Mucosa of rectum (tissue), 2 donors: ENCODE measurements at regions not wholly inside any gene's neighbourhood (a gene's known extent, or its start where the extent isn't known, plus 50 kb on each side); places are given as distances from the start of the nearest gene placed in this dataset.
"Not testable (repeated sequence)": the region's sequence is repeated elsewhere in the genome, so short reads cannot be mapped to it uniquely, and the experiment has no call there.

ENCODE experiments used
- H3K27ac ChIP-seq, 2 donors: one replicate each; pipeline ENCODE4 v1.7.0; 2013; ENCODE audit warnings: inconsistent platforms in 2 of 2, low read depth in 2 of 2, low read length in 2 of 2
- H3K27me3 ChIP-seq, 2 donors: one replicate each; pipeline ENCODE4 v1.7.0; 2013; ENCODE audit warnings: low read length in 2 of 2; ENCODE audit not compliant: control insufficient read depth in 2 of 2, insufficient read depth in 2 of 2
- H3K36me3 ChIP-seq, 2 donors: one replicate each; pipeline ENCODE4 v1.7.0; 2013; ENCODE audit warnings: low read length in 2 of 2; ENCODE audit not compliant: control insufficient read depth in 2 of 2, insufficient read depth in 2 of 2
- H3K4me1 ChIP-seq, 2 donors: one replicate each; pipeline ENCODE4 v1.7.0; 2013; ENCODE audit warnings: low read length in 2 of 2, mild to moderate bottlenecking in 1 of 2; ENCODE audit not compliant: control insufficient read depth in 2 of 2, insufficient read depth in 2 of 2
- H3K4me3 ChIP-seq, 2 donors: one replicate each; pipeline ENCODE4 v1.7.0; 2013; ENCODE audit warnings: low read length in 2 of 2
- H3K9ac ChIP-seq, 2 donors: one replicate each; pipeline ENCODE4 v1.7.0; 2013; ENCODE audit warnings: low read length in 2 of 2, low read depth in 1 of 2, mild to moderate bottlenecking in 1 of 2
- H3K9me3 ChIP-seq, 2 donors: one replicate each; pipeline ENCODE4 v1.7.0; 2013; ENCODE audit warnings: low read length in 2 of 2; ENCODE audit not compliant: control insufficient read depth in 2 of 2
- donor health status: healthy.
- donor health status: Normal muscosa, but diverticular disease.

DNA sequence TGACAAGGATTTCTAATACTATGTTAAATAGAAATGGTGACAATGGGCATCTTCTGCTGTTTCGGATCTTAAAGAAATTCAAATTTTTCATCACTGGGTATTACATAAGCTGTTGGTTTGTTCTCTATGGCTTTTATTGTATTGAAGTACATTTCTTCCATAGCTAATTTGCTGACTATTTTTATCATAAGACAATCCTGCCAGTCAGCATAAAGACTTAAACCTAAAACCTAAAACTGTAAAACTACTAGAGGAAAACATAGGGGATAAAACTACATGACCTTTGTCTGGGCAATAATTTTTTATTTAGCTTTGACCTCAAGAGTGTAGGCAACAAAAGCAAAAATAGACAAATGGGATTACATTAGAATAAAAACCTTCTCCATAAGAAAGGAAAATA is 1017.4 kb downstream of the SI start:
- no peak overlapping the region for H3K4me3 ChIP-seq
- no peaks in the 10 kb centered on the region for H3K27me3 ChIP-seq
- H3K9me3 ChIP-seq = no peaks in the 10 kb centered on the region
- no peak overlapping the region for H3K9ac ChIP-seq
- no peaks in the 10 kb centered on the region for H3K4me1 ChIP-seq
- H3K27ac ChIP-seq = no peak overlapping the region
- H3K36me3 ChIP-seq = no peaks in the 10 kb centered on the region

DNA sequence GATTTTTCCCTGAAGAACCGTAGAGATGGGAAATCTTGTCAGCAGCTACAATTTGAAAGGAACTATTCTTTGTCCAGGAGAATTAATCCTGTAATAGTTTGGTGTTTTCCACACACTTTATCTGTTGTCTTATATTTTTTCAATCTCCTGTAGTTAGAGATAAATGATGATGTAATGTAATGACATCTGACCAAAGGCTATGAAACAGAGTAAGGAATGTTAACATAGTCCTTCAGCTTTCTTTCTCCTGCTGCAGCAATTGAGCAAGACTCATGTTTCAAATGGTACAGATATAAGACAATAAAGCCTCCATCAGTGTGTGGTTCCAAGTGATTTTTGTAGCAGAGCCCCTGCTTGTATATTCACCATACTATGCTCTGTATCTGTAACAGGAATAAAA is 1028.4 kb downstream of the SI start:
- no peak overlapping the region for H3K9ac ChIP-seq
- H3K4me1 ChIP-seq = no peaks in the 10 kb centered on the region
- H3K27me3 ChIP-seq = no peaks in the 10 kb centered on the region
- no peak overlapping the region for H3K27ac ChIP-seq
- no peak overlapping the region for H3K4me3 ChIP-seq
- H3K9me3 ChIP-seq = no peaks in the 10 kb centered on the region
- no peaks in the 10 kb centered on the region for H3K36me3 ChIP-seq

DNA sequence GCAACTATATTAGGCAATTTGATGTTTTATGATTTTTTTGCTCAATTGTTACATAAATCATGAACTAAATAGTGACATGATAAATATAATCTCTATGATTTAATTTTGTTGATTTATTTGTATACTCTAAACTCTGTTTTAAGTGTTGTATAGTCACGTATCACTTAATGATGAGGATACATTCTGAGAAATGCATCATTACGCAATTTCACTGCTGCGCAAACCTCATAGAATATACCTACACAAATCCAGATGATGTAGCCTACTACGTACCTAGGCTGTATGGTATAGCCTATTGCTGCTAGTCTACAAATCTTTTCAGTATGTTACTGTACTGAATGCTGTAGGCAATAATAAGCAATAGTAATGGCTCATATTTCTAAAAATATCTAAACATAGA is 1029.8 kb downstream of the SI start:
- H3K9me3 ChIP-seq = no peaks in the 10 kb centered on the region
- no peak overlapping the region for H3K4me3 ChIP-seq
- H3K4me1 ChIP-seq = no peaks in the 10 kb centered on the region
- no peak overlapping the region for H3K27ac ChIP-seq
- no peak overlapping the region for H3K9ac ChIP-seq
- H3K27me3 ChIP-seq = no peaks in the 10 kb centered on the region
- H3K36me3 ChIP-seq = no peaks in the 10 kb centered on the region

DNA sequence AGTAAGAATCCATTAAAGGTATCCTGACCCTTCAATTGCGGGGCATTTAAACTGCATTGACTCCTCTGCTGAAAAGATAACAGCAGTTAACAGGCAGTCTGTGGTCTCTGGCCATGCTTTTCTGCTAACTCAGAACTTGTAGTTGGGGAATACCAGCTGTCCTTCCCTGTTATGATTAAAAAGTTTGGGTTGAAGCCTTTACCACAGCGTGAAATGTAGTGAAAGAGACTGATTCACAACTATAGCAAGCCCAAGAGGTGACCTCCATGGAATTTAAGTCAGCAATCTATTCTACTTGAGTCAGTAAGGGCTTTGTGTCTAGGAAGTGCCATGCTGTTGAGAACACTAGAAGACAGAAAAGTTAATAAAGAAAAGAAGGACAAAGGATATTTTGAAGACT is 1037.3 kb downstream of the SI start:
- Histone ChIP-seq H3K4me3 (no peak overlapping the region), H3K9me3 (no peaks in the 10 kb centered on the region), H3K27ac (no peak overlapping the region), H3K4me1 (no peaks in the 10 kb centered on the region), H3K9ac (no peak overlapping the region), H3K36me3 (no peaks in the 10 kb centered on the region), H3K27me3 (no peaks in the 10 kb centered on the region)

DNA sequence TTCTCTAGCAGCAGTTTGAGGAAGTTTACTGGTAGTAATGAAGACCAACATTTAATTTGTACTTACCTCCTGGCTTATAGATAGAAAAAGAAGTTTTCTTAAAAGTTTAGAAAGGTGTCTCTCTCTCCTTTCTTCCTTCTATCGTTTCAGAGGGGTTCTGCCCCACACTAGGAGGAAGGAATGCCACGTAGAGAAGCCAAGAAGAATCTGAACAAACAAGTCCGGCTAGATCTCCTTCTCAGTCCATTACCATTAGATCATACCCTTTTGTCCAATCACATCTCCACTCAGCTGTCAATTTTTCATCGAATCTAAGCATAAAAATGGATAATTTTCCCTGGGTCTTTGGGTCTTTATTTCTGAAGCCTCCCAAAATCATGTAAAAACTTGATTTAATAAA is 1048.1 kb downstream of the SI start:
- no peak overlapping the region for H3K27ac ChIP-seq
- H3K4me1 ChIP-seq = no peaks in the 10 kb centered on the region
- no peak overlapping the region for H3K9ac ChIP-seq
- H3K4me3 ChIP-seq = no peak overlapping the region
- H3K9me3 ChIP-seq = no peaks in the 10 kb centered on the region
- no peaks in the 10 kb centered on the region for H3K27me3 ChIP-seq
- H3K36me3 ChIP-seq = no peaks in the 10 kb centered on the region

DNA sequence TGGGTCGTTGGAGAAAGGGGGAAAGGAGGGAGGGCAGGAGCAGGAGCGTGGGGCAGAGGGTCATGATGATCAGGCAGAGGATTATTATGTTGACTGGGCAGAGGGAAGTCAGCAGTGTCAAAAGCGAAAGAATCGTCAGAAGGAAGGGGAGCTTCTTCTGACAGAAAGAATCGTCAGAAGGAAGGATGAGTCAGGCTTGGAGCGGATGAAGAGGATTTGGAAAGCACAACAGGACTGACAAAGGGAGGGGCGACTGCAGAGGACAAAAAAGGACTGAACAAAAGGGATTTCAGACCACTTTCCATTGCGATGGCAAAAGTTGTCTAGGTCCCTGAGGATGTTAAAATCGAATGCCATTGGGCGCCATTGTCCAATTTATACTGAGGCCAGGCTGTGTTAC is 1053.5 kb downstream of the SI start:
- Histone ChIP-seq H3K4me1 (no peaks in the 10 kb centered on the region), H3K27ac (no peak overlapping the region), H3K4me3 (no peak overlapping the region), H3K27me3 (no peaks in the 10 kb centered on the region), H3K9ac (no peak overlapping the region), H3K36me3 (no peaks in the 10 kb centered on the region), H3K9me3 (no peaks in the 10 kb centered on the region)

DNA sequence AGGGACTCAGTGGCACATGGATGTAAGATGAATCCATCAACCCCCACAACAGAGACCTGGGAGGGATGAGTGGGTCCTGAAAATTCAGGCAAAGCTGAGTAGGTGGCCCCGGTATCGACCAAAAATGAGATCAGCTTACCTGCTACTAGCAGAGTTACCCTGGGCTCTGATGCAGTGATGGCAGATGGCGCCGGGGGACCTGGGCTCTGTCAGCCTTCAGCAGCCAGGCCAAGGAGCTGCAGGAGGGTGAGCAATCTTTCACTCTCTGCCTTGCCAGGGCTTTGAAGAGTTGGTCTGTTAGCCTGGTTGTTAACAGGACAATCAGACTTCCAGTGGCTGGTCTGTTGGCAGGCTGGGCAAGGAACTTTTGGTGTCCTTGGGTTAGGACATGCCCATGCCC is 1054.8 kb downstream of the SI start:
- Histone ChIP-seq H3K9me3 (no peaks in the 10 kb centered on the region), H3K27me3 (no peaks in the 10 kb centered on the region), H3K27ac (no peak overlapping the region), H3K9ac (no peak overlapping the region), H3K4me1 (no peaks in the 10 kb centered on the region), H3K36me3 (no peaks in the 10 kb centered on the region), H3K4me3 (no peak overlapping the region)

DNA sequence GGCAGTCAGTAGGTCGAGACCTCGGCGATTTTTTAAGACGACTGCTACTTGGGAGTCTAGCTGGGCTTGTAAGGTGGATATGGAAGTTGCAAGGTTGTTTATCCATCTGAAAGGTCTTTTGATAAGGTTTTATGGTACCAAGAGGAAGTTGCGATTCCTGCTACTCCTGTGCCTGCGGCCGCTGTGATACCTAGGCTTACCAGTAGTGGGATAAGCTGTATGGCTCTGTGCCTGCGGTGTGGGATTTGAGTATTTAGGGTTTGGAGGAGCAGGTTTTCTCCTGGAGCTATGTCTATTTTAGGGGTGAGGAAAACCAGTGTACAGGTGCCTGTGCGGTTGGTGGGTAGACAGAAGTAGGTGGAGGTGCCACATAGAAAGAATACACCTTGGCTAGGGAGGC is 1059.8 kb downstream of the SI start:
- H3K9me3 ChIP-seq = no peaks in the 10 kb centered on the region
- H3K4me1 ChIP-seq = no peaks in the 10 kb centered on the region
- no peaks in the 10 kb centered on the region for H3K36me3 ChIP-seq
- no peaks in the 10 kb centered on the region for H3K27me3 ChIP-seq
- no peak overlapping the region for H3K4me3 ChIP-seq
- no peak overlapping the region for H3K27ac ChIP-seq
- no peak overlapping the region for H3K9ac ChIP-seq

DNA sequence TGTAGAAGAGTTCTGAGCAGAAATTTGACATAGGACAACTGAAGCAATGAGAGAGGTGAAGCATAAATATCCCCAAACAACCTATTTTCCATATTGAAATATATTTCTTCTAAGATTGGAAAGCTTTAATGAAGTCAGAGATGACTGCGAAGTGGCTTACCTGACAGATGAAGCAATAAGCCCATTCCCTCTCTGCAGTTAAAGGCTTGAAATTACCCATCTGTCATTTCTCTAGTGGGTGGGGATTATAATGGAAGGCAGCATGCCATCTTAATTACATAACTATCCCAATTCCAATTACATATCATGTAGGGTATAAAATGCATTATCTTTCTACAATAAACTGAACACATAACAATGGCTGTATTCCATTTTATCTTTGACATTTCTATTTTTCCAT is 1070.5 kb downstream of the SI start:
- Histone ChIP-seq H3K27ac (no peak overlapping the region), H3K9me3 (peaks cover 0 to 2% of the 10 kb centered on the region in 2 donors), H3K9ac (no peak overlapping the region), H3K36me3 (no peaks in the 10 kb centered on the region), H3K27me3 (no peaks in the 10 kb centered on the region), H3K4me3 (no peak overlapping the region), H3K4me1 (no peaks in the 10 kb centered on the region)

DNA sequence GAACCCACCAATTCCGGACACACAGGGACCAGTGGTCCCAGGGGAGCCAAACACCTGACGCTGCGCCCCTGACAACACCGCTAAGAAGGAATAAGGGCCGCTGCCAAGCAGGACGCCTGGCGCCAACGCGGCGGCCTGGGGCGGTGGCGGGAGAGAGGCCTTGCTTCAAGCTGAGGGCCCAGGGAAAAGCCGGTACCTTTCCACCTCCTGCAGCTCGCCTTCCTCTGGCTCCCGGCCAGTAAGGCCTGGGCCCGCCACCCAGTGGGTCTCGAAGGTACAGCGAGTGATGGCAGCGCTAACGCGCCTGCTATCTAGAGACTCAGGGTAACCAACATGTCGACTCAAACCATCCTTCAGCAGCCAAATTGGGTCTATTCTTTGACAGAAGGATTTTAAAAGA is 1074.1 kb downstream of the SI start:
- no peaks in the 10 kb centered on the region for H3K36me3 ChIP-seq
- no peak overlapping the region for H3K27ac ChIP-seq
- no peak overlapping the region for H3K9ac ChIP-seq
- H3K9me3 ChIP-seq = peaks cover 0 to 2% of the 10 kb centered on the region in 2 donors
- H3K27me3 ChIP-seq = no peaks in the 10 kb centered on the region
- no peak overlapping the region for H3K4me3 ChIP-seq
- H3K4me1 ChIP-seq = no peaks in the 10 kb centered on the region

DNA sequence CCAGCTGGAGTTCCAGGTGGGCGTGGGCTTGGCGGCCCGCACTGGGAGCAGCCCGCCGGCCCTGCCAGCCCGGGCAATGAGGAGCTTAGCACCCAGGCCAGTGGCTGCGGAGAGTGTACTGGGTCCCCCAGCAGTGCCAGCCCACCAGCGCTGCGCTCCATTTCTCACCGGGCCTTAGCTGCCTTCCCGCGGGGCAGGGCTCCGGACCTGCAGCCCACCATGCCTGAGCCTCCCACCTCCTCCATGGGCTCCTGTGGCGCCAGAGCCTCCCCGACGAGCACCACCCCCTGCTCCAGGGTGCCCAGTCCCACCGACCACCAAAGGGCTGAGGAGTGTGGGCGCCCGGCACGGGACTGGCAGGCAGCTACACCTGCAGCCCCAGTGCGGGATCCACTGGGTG is 1075.3 kb downstream of the SI start:
- H3K9ac ChIP-seq, H3K36me3 ChIP-seq, H3K9me3 ChIP-seq, H3K27me3 ChIP-seq, H3K4me3 ChIP-seq, H3K4me1 ChIP-seq, H3K27ac ChIP-seq: not testable (repeated sequence)
